Pulmonary artery endothelial cell (primary cell): ENCODE measurements at regions not wholly inside any gene's neighbourhood (a gene's known extent, or its start where the extent isn't known, plus 50 kb on each side); places are given as distances from the start of the nearest gene placed in this dataset.
"Not testable (repeated sequence)": the region's sequence is repeated elsewhere in the genome, so short reads cannot be mapped to it uniquely, and the experiment has no call there.

Source experiments
- DNase-seq: peaks from one replicate; pipeline ENCODE4 v3.0.0-alpha.2; 2011; ENCODE audit warnings: low read depth, low spot score

- no peak for DNase-seq
Measured at GRCh38 chr9:113664181-113664875, 200.8 kb downstream of the RGS3 start.

DNA sequence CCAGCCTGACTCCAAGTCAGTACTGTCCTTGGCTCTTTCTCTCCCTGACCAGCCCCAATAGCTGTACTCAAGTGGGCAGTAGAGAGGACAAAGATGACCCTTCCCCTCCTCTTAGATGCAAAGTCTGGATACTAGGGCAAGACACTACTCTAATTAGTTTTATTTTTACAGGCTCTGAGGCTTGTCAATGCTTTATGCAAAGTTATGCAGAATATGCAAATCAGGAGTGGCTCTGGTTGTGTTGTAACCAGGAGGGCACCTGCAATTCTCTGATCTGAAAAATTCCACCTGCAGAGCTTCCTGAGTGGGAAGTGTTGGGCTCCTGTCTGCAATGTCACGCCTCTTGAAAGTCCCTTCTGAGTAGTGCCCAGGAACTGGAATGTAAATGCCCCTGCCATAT, 201.5 kb downstream of the RGS3 start:
- DNase-seq: no peak

- no peak for DNase-seq
Measured at GRCh38 chr9:113665756-113666155, 202.2 kb downstream of the RGS3 start.

DNA sequence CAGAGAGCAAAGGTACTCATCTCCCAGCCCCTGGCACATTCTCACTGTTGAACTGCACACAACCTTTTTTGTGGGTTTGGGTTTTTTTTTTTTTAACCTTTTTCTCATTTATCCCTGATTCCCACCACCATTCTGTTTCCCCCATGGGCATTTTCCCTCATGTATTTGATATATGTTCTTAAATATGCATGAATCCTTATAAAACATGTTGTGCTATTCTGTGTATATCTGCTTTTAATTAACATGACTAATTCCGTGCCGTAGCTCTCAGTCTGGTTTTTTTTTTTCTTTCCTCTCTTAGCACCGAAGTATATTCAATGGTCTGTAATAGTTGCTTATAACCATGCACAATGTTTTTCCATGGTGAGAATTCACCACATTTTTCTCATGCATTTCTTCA, 204.5 kb downstream of the RGS3 start:
- no peak for DNase-seq

DNA sequence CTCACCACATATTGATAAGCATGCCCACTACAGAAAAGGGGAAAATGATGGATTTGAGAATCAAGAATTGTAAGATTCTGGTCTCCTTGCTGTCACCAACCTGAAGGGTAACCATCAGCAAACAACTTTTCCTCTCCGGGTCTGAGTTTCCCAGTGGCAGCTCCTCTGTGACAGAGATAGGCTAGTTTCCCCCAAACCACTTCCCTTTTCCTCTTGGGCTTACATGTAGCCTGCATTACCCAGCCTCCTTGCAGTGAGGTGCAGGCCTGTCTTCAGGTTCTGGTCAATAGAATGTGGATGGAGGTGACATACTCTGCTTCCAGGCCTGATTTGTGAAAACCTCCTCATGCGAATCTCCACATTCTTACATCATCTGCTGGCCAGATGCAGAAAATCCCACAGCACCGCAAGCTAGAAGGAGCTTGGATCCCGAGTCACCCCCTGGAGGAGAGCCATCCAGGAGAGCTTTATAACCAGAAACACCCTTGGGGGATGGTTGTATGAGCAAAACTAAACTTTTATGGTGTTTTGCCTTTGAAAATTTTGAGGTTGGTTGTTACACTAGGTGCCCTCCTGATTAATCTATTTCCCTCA, 206.1 kb downstream of the RGS3 start:
- no peak for DNase-seq

- no peak for DNase-seq
Measured at GRCh38 chr9:113673726-113674125, 202.4 kb upstream of the ZNF618 start.

DNA sequence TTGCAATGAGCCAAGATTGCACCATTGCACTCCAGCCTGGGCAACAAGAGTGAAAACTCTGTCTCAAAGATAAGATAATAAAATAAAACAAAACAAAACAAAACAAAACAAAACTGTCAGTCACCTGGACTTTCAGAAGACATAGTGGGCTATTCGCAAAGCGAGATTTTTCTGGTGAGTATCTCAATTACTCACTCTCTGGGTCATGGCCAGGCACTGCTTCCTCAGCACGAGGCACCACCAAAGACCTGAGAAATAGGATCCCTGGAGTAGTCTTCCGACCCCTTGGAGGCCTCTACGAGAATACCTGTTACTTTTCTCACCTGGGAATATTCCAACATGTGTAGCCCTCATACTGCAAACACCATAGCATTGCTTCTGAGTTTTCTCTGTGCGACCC, 201.7 kb upstream of the ZNF618 start:
- no peak for DNase-seq

DNA sequence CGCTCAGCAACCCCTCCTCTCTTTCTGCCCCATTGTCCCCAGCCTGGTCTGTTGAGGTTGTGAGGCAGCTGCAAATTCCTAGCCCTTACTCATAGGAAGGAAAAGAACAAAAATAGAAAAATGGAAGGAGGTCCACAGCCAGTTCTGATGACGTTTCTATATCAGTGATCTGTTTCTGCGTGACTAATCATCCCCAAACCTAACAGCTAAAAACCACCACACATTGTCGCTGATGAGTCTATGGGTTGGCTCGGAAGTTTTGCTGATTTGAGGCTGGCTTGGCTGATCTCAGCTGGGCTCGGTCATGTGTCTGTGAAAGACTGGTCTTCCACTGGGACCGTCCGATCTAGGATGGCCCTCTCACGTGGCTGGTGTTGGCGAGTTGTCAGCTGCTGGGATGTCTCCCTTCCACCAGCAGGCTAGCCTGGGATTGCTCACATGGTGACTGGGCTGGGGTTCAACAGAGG, 200.6 kb upstream of the ZNF618 start:
- DNase-seq: peak; percentile 96

DNA sequence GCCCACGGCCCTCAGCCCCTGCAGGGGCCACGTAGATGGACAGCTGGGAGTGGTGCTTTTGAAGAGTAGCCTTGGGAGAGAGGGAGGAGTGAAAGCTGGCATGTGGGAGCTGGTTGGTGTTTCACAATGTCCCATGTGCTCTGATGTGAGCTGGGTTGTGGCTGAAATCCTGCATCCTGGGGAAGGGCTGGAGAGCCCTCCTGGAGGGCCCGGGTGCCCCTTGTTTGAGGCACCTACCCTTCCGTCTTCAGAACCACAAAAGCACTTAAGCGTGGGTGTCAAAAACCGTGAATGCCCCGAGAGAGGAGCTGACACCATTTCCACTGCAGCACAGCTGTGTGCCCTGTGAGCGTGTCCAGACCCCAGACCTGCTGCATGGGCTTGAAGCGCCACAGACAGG, 199.1 kb upstream of the ZNF618 start:
- no peak for DNase-seq

- DNase-seq: no peak
Measured at GRCh38 chr9:113677569-113677968, 198.5 kb upstream of the ZNF618 start.

- DNase-seq: no peak
Measured at GRCh38 chr9:113678119-113678858, 197.8 kb upstream of the ZNF618 start.

- DNase-seq: no peak
Measured at GRCh38 chr9:113678859-113679256, 197.3 kb upstream of the ZNF618 start.

- DNase-seq: peak; percentile 61
Measured at GRCh38 chr9:113682297-113682771, 193.8 kb upstream of the ZNF618 start.

- DNase-seq: not testable (repeated sequence)
Measured at GRCh38 chr9:113685636-113686035, 190.5 kb upstream of the ZNF618 start.

DNA sequence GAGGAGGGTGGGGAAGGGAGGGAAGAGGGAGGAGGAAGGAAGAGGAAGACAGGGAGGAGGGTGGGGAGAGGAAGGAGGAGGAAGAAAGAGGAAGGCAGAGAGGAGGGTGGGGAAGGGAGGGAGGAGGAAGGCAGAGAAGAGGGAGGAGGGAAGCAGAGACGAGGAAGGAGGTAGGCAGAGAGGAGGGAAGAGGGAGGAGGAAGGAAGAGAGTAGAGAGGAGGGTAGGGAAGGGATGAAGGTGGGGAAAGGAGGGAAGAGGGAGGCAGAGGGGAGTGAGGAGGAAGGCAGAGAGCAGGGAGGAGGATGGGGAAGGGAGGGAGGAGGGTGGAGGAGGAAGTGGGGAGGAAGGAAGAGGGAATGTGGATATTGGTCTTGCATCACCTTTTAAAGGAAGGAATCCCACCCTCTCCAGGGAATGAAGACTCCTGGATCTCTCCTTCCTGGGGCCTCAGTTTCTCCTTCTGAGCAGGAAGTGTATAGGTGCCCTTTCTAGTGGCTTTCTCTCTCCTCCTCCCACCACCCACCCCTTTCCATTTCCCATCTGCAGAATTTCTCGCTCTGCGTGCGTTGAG, 188.9 kb upstream of the ZNF618 start:
- no peak for DNase-seq

- no peak for DNase-seq
Measured at GRCh38 chr9:113687680-113688371, 188.3 kb upstream of the ZNF618 start.

GRCh38 chr9:113690055-113690740, 185.9 kb upstream of the ZNF618 start:
- no peak for DNase-seq

GRCh38 chr9:113692256-113692655, 183.9 kb upstream of the ZNF618 start:
- no peak for DNase-seq

DNA sequence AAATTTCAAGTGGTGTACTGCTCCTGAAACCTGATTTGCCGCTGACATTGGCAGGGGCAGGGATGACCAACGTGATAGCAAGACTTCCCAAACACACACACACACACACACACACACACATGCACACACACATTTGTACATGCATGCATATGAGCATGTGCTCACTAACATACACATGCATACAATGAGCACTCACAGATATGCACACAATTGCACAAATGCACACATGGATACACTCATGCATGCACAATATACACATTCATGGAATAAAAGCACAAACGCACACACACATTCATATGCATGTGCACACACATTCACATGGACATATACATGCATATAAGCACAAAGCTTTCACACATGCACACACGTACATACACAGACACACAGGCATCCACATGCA, 181.2 kb upstream of the ZNF618 start:
- no peak for DNase-seq

GRCh38 chr9:113695440-113695851, 180.7 kb upstream of the ZNF618 start:
- DNase-seq: no peak

GRCh38 chr9:113695901-113696300, 180.2 kb upstream of the ZNF618 start:
- DNase-seq: no peak
